BE2C (cell line): ENCODE measurements at regions not wholly inside any gene's neighbourhood (a gene's known extent, or its start where the extent isn't known, plus 50 kb on each side); places are given as distances from the start of the nearest gene placed in this dataset.

Experiments used
- DNase-seq: peaks from one replicate; pipeline ENCODE4 v3.0.0-alpha.2; 2020
- H3K27me3 ChIP-seq: fragments of 250-450 bp; sonication (Bioruptor Pico); 2 replicates; pipeline ENCODE4 v1.5.1; 2020; ENCODE audit warnings: mild to moderate bottlenecking
- H3K36me3 ChIP-seq: fragments of 250-450 bp; sonication (Bioruptor Pico); 2 replicates; pipeline ENCODE4 v1.5.1; 2020; ENCODE audit warnings: mild to moderate bottlenecking
- H3K4me1 ChIP-seq: fragments of 250-450 bp; sonication (Bioruptor Pico); 2 replicates; pipeline ENCODE4 v1.5.1; 2020
- H3K4me3 ChIP-seq: 2 replicates; pipeline ENCODE4 v1.5.1; 2011; ENCODE audit warnings: low read depth, low read length
- H3K9me3 ChIP-seq: fragments of 250-450 bp; sonication (Bioruptor Pico); 2 replicates; pipeline ENCODE4 v1.5.1; 2020
- TF ChIP-seq, protein P1 (sequence below): IDR thresholded peaks from 2 replicates; pipeline ENCODE4 v1.5.1; 2012; ENCODE audit warnings: mild to moderate bottlenecking, low read depth, low read length

DNA sequence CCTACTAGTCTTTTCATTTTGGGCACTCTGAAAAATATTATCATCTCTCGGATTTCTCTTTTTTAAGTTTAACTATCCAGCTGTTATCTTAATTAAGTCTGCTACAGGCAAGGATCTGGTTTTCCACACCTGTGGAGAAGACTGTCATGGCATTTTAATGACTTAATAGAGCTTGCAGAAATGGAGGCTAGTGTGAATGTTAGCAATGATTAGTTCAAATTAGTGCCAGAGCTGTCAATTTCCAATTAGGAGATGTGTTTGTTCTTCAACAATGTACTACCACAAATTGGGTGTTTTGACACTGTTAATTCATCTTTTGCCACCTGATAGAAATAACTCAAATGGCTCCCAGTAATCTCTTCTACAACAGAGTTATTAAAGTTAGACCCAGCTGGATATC is 2023.0 kb upstream of the CDH9 start:
- Histone ChIP-seq H3K36me3 (no peaks in the 10 kb centered on the region), H3K27me3 (no peaks in the 10 kb centered on the region), H3K4me1 (peaks cover 13% of the 10 kb centered on the region), H3K9me3 (no peaks in the 10 kb centered on the region), H3K4me3 (no peak overlapping the region)
- no peak for DNase-seq
- TF ChIP-seq, protein P1, sequence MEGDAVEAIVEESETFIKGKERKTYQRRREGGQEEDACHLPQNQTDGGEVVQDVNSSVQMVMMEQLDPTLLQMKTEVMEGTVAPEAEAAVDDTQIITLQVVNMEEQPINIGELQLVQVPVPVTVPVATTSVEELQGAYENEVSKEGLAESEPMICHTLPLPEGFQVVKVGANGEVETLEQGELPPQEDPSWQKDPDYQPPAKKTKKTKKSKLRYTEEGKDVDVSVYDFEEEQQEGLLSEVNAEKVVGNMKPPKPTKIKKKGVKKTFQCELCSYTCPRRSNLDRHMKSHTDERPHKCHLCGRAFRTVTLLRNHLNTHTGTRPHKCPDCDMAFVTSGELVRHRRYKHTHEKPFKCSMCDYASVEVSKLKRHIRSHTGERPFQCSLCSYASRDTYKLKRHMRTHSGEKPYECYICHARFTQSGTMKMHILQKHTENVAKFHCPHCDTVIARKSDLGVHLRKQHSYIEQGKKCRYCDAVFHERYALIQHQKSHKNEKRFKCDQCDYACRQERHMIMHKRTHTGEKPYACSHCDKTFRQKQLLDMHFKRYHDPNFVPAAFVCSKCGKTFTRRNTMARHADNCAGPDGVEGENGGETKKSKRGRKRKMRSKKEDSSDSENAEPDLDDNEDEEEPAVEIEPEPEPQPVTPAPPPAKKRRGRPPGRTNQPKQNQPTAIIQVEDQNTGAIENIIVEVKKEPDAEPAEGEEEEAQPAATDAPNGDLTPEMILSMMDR = no peak

GRCh38 chr5:29054694-29055093 is 2016.3 kb upstream of the CDH9 start:
- no peaks in the 10 kb centered on the region for H3K36me3 ChIP-seq
- H3K9me3 ChIP-seq = no peaks in the 10 kb centered on the region
- TF ChIP-seq, protein P1 = no peak
- no peaks in the 10 kb centered on the region for H3K27me3 ChIP-seq
- no peak for DNase-seq
- peaks cover 4% of the 10 kb centered on the region; the same call in 1 of the 2 replicates for H3K4me1 ChIP-seq
- H3K4me3 ChIP-seq = no peak overlapping the region

DNA sequence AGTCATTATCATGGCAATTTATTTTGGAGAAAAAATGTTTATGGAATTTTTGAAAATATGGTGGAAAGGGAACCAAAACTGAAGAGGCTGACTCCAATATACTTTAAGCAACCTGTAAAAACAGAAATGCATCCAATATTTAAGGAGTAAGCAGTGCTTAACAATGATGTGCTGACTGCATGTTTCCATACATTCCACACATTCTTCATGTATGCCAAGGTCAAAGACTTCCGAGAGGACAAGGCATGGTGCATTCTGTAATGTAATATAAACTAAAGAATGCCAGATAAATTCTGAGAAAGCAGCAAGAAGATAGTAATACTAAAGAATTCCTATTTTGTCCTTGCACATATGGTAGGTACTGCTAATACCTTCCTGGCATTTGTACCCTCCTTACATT is 2015.9 kb upstream of the CDH9 start:
- Histone ChIP-seq H3K27me3 (no peaks in the 10 kb centered on the region), H3K9me3 (no peaks in the 10 kb centered on the region), H3K36me3 (no peaks in the 10 kb centered on the region), H3K4me3 (no peak overlapping the region), H3K4me1 (peaks cover 4% of the 10 kb centered on the region; the same call in 1 of the 2 replicates)
- TF ChIP-seq, protein P1 = no peak
- DNase-seq = no peak

- DNase-seq = no peak
- Histone ChIP-seq H3K4me3 (no peak overlapping the region), H3K9me3 (no peaks in the 10 kb centered on the region), H3K4me1 (peaks cover 4% of the 10 kb centered on the region; the same call in 1 of the 2 replicates), H3K36me3 (no peaks in the 10 kb centered on the region), H3K27me3 (no peaks in the 10 kb centered on the region)
- TF ChIP-seq, protein P1 = no peak
Measured at GRCh38 chr5:29051509-29051908, 2013.1 kb upstream of the CDH9 start.

DNA sequence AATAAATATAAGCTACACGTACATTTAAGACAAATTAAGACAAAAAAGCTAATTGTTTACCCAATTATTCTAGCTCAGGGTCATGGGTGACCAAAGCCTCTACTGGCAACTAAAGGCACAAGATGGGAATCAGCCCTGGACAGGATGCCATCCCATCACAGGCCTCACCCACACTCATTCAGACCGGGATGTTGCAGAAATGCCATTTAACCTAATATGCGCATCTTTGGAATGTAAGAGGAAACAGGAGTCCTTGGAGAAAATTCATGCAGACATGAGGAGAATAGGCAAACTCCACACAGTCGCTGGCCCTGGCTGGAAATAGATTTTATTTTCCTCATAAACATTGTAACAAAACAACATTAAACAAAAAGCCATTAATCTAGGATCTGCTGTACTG is 2003.8 kb upstream of the CDH9 start:
- DNase-seq = no peak
- H3K36me3 ChIP-seq = no peaks in the 10 kb centered on the region
- H3K9me3 ChIP-seq = no peaks in the 10 kb centered on the region
- H3K27me3 ChIP-seq = no peaks in the 10 kb centered on the region
- TF ChIP-seq, protein P1 = no peak
- no peak overlapping the region for H3K4me3 ChIP-seq
- H3K4me1 ChIP-seq = no peaks in the 10 kb centered on the region; the same call in 1 of the 2 replicates

DNA sequence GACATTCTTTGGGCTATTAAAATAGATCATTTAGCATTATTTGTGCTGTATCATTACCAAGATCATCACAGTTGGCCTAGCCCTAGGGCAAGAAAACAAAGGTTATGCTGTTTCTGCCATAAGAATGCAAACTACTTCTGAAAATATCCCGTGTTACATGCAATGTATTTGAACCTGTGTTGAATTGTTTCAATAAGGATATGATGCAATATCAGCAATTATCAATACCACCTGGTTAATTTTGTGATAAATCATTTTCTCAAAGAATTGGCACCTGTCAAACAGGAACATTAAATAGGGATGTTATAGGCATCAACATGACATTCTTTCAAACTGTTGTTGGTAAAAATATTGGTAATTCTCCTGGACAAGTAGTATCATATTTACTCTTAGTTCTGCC is 2002.0 kb upstream of the CDH9 start:
- no peaks in the 10 kb centered on the region for H3K36me3 ChIP-seq
- no peak overlapping the region for H3K4me3 ChIP-seq
- no peaks in the 10 kb centered on the region for H3K27me3 ChIP-seq
- TF ChIP-seq, protein P1 = no peak
- peaks cover 13% of the 10 kb centered on the region; the same call in 1 of the 2 replicates for H3K4me1 ChIP-seq
- no peaks in the 10 kb centered on the region for H3K9me3 ChIP-seq
- DNase-seq = no peak
